A549 (cell line): ENCODE measurements at regions not wholly inside any gene's neighbourhood (a gene's known extent, or its start where the extent isn't known, plus 50 kb on each side); places are given as distances from the start of the nearest gene placed in this dataset.

Source experiments
- ATAC-seq, 2 experiments: fragments of 200-7000 bp in 1 of 2; fragments of >200 bp in 1 of 2; cut with Nextera tagmentation in 1 of 2; cut with Tn5 transposase in 1 of 2; 3 replicates each; pipeline versions ENCODE4 v1.8.0 to v1.9.1; 2018 to 2020; ENCODE audit warnings: mild to moderate bottlenecking in 1 of 2, moderate library complexity in 1 of 2
- CTCF ChIA-PET: fragments of 300-600 bp; sonication (Branson Sonifier 250); formaldehyde crosslinking; extraction: SDS; loops from one replicate; lab custom pipeline; 2021; ENCODE audit warnings: antibody characterized with exemption, inconsistent platforms; lab: Yijun Ruan, JAX
- POLR2A ChIA-PET: fragments of 350-600 bp; formaldehyde crosslinking; extraction: SDS; loops from one replicate; lab custom pipeline; 2021; ENCODE audit warnings: antibody characterized with exemption, inconsistent platforms; lab: Yijun Ruan, JAX
- DNase-seq, 2 experiments: peaks; one replicate each; pipeline versions ENCODE4 v3.0.0 to v3.0.0-alpha.2; 2011 to 2016; ENCODE audit warnings: low read depth in 1 of 2, low spot score in 1 of 2
- FAIRE-seq: peaks from 2 replicates; lab custom pipeline; 2011; peaks lifted over from hg19 to GRCh38; lab: Jason Lieb, UNC
- H3K27ac ChIP-seq, 2 experiments: fragments of >200 bp; sonication (Bioruptor Twin); formaldehyde crosslinking; 3 replicates each; pipeline ENCODE4 v1.5.1; 2016 to 2017
- H3K4me1 ChIP-seq: fragments of >200 bp; sonication (Bioruptor Twin); formaldehyde crosslinking; 3 replicates; pipeline ENCODE4 v1.6.1; 2016
- H3K4me2 ChIP-seq: fragments of >200 bp; sonication (Bioruptor Twin); formaldehyde crosslinking; 3 replicates; pipeline ENCODE4 v1.6.1; 2016
- H3K4me3 ChIP-seq: fragments of >200 bp; sonication (Bioruptor Twin); formaldehyde crosslinking; 3 replicates; pipeline ENCODE4 v1.5.1; 2016
- H3K9me3 ChIP-seq: fragments of >200 bp; sonication (Bioruptor Twin); formaldehyde crosslinking; 3 replicates; pipeline ENCODE4 v1.6.1; 2016
- CBX2 ChIP-seq: fragments of 200-600 bp; sonication (generic); IDR thresholded peaks from 2 replicates; pipeline ENCODE4 v1.6.1; 2016; ENCODE audit warnings: low read depth, mild to moderate bottlenecking, borderline replicate concordance
- CEBPB ChIP-seq, 2 experiments: fragments of >200 bp in 1 of 2; sonication (Bioruptor Twin) in 1 of 2; formaldehyde crosslinking in 1 of 2; IDR thresholded peaks; 2 replicates each; pipeline ENCODE4 v1.6.1; 2012 to 2016
- CHD2 ChIP-seq: fragments of 150-350 bp; IDR thresholded peaks from 2 replicates; pipeline ENCODE4 v1.6.1; 2014; ENCODE audit warnings: low read length; ENCODE audit not compliant: partially characterized antibody
- CHD4 ChIP-seq: fragments of 200-600 bp; sonication (generic); IDR thresholded peaks from 2 replicates; pipeline ENCODE4 v1.6.1; 2016; ENCODE audit warnings: antibody characterized with exemption, mild to moderate bottlenecking, borderline replicate concordance
- EP300 ChIP-seq, 2 experiments: fragments of >200 bp; sonication (Bioruptor Twin); formaldehyde crosslinking; IDR thresholded peaks; 2 replicates in 1 of 2; 3 replicates in 1 of 2; pipeline ENCODE4 v1.6.1; 2016 to 2017
- FOSL2 ChIP-seq, 2 experiments: fragments of 450-650 bp in 1 of 2; fragments of >200 bp in 1 of 2; sonication (Bioruptor Twin) in 1 of 2; formaldehyde crosslinking; IDR thresholded peaks; 2 replicates each; pipeline versions ENCODE4 v1.5.0 to v1.6.1; 2016 to 2020; ENCODE audit warnings: mild to moderate bottlenecking in 1 of 2, moderate library complexity in 1 of 2
- HDAC2 ChIP-seq: fragments of 200-600 bp; sonication (generic); IDR thresholded peaks from 2 replicates; pipeline ENCODE4 v1.6.1; 2016
- HEYL ChIP-seq: fragments of 250-450 bp; sonication (Bioruptor Pico); IDR thresholded peaks from 2 replicates; pipeline ENCODE4 v1.8.0; 2021; ENCODE audit warnings: mild to moderate bottlenecking, moderate library complexity
- HOXB5 ChIP-seq: fragments of 250-450 bp; sonication (Bioruptor Pico); IDR thresholded peaks from 2 replicates; pipeline ENCODE4 v1.5.0; 2020; ENCODE audit warnings: mild to moderate bottlenecking, moderate library complexity
- KDM1A ChIP-seq: fragments of 200-600 bp; sonication (generic); IDR thresholded peaks from 2 replicates; pipeline ENCODE4 v1.6.1; 2016; ENCODE audit warnings: low read depth, mild to moderate bottlenecking
- NPAS2 ChIP-seq: fragments of 250-450 bp; sonication (Bioruptor Pico); IDR thresholded peaks from 2 replicates; pipeline ENCODE4 v1.8.0; 2022; ENCODE audit warnings: mild to moderate bottlenecking, moderate library complexity, borderline replicate concordance
- NR3C1 ChIP-seq: fragments of >200 bp; sonication (Bioruptor Twin); formaldehyde crosslinking; IDR thresholded peaks from 3 replicates; pipeline ENCODE4 v1.6.1; 2017
- POLR2AphosphoS2 ChIP-seq: conservative IDR thresholded peaks from 2 replicates; pipeline ENCODE4 v1.6.1; 2012; ENCODE audit warnings: low read length, improper control_type of control experiment, inconsistent platforms
- RAD21 ChIP-seq, 2 experiments: fragments of >200 bp in 1 of 2; sonication (Bioruptor Twin) in 1 of 2; formaldehyde crosslinking in 1 of 2; IDR thresholded peaks in 1 of 2; conservative IDR thresholded peaks in 1 of 2; 2 replicates in 1 of 2; 3 replicates in 1 of 2; pipeline ENCODE4 v1.6.1; 2012 to 2018; ENCODE audit warnings: inconsistent platforms in 1 of 2
- RARB ChIP-seq: fragments of 250-450 bp; sonication (Bioruptor Pico); IDR thresholded peaks from 2 replicates; pipeline ENCODE4 v1.8.0; 2021; ENCODE audit warnings: mild to moderate bottlenecking, moderate library complexity
- RNF2 ChIP-seq: fragments of 200-600 bp; sonication (generic); IDR thresholded peaks from 2 replicates; pipeline ENCODE4 v1.6.1; 2016; ENCODE audit warnings: low read depth, mild to moderate bottlenecking, antibody characterized with exemption, moderate library complexity, borderline replicate concordance
- SREBF2 ChIP-seq: fragments of 450-650 bp; IDR thresholded peaks from 2 replicates; pipeline ENCODE4 v1.6.1; 2014; ENCODE audit warnings: mild to moderate bottlenecking, moderate library complexity
- TFCP2L1 ChIP-seq: fragments of 250-450 bp; sonication (Bioruptor Pico); IDR thresholded peaks from 2 replicates; pipeline ENCODE4 v1.5.0; 2021; ENCODE audit warnings: mild to moderate bottlenecking
- TP53 ChIP-seq: fragments of 250-450 bp; sonication (Bioruptor Pico); IDR thresholded peaks from 2 replicates; pipeline ENCODE4 v1.5.0; 2021; ENCODE audit warnings: mild to moderate bottlenecking, moderate library complexity
- WGBS: methylation state at CpG from one replicate; pipeline ENCODE4 v1.1.6; 2017; ENCODE audit errors: missing lambda C conversion rate; 5-methylcytosine and 5-hydroxymethylcytosine counted together
- TF ChIP-seq, protein P1 (sequence below): IDR thresholded peaks from 2 replicates; pipeline ENCODE4 v1.6.1; 2012; ENCODE audit warnings: low read depth, borderline replicate concordance
- TF ChIP-seq, protein P2 (sequence below): fragments of 250-450 bp; sonication (Bioruptor Pico); IDR thresholded peaks from 2 replicates; pipeline ENCODE4 v1.5.0; 2020; ENCODE audit warnings: low read depth, mild to moderate bottlenecking, moderate library complexity
- TF ChIP-seq, protein P3 (sequence below): fragments of 200-600 bp; sonication (generic); IDR thresholded peaks from 2 replicates; pipeline ENCODE4 v1.6.1; 2016; ENCODE audit warnings: antibody characterized with exemption, mild to moderate bottlenecking, moderate library complexity
- TF ChIP-seq, protein P4 (sequence below): IDR thresholded peaks from 2 replicates; pipeline ENCODE4 v1.6.1; 2012
- TF ChIP-seq, protein P5 (sequence below): fragments of >200 bp; sonication (Bioruptor Twin); formaldehyde crosslinking; IDR thresholded peaks from 2 replicates; pipeline ENCODE4 v1.6.1; 2016

DNA sequence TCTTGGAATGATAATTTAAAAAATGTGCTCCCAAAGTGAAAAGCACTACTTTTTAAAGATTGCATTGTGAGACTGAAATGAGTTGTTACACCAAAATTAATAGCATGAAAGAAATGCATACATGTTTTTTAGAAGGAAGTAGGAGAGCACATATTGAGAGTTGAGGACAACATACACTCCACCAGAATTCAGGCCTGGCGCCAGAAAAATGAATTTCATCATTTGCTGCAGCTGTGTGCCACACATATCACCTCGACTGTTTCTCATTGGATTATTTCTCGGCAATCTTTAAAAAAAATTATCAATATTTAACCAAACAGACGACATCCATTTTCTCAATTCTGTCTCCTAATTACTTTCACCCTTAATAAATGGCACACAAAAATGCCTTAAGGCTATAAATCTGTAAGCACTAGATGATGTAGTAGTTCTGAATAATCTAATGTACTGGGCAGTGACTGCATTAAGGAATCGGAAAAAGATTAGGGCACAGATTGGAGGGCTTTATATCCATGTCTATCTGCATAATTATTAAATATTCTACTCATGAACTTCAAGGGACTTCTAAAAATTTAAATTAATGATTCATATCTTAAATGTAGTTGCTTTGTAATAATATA, 590.4 kb downstream of the NXPH1 start (continued):
- TF ChIP-seq, protein P1, sequence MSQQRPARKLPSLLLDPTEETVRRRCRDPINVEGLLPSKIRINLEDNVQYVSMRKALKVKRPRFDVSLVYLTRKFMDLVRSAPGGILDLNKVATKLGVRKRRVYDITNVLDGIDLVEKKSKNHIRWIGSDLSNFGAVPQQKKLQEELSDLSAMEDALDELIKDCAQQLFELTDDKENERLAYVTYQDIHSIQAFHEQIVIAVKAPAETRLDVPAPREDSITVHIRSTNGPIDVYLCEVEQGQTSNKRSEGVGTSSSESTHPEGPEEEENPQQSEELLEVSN = no peak

DNA sequence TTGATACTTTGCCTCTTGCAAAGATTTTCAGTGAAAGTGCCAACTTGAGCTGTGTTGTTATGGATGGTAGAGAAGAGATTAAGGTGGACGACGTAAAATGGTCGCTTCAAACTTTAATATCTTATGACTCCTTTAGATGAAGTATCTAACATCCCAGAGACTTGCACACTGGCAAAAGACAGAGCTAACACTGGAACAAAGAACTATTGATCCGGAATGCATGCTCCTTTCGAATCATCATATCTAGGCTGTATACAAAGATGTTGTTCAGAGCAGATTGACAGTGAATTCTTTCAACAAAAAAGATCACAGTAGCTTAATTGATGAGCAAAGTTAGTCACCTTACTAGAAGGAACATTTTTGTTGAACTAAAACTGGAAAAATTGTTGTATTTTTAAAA, 592.7 kb downstream of the NXPH1 start:
- Histone ChIP-seq H3K27ac (no peak overlapping the region), H3K4me3 (no peak overlapping the region), H3K4me2 (no peak overlapping the region), H3K9me3 (no peaks in the 10 kb centered on the region), H3K4me1 (no peaks in the 10 kb centered on the region)
- WGBS = 25% methylated on average over 5 of the region's 5 CpGs
- FAIRE-seq (no peak), ATAC-seq (no peak), DNase-seq (no peak)
- ChIA-PET POLR2A (no interaction called here), CTCF (no interaction called here)
- TF ChIP-seq HOXB5 (CRISPR knock-in tag) (no peak), HEYL (no peak), POLR2AphosphoS2 (no peak), KDM1A (no peak), CHD4 (no peak), CEBPB (IDR thresholded peaks at IDR 0.05) (no peak), TFCP2L1 (CRISPR knock-in tag) (no peak), EP300 (IDR thresholded peaks at IDR 0.05) (no peak), NPAS2 (CRISPR knock-in tag) (no peak), FOSL2 (IDR thresholded peaks at IDR 0.05) (no peak), FOSL2 (CRISPR knock-in tag; IDR thresholded peaks at IDR 0.05) (no peak), RAD21 (conservative IDR thresholded peaks at IDR 0.05 in 1 of 2, IDR thresholded peaks at IDR 0.05 in 1 of 2) (no peak)
- TF ChIP-seq, protein P1 = no peak
- TF ChIP-seq, protein P2, sequence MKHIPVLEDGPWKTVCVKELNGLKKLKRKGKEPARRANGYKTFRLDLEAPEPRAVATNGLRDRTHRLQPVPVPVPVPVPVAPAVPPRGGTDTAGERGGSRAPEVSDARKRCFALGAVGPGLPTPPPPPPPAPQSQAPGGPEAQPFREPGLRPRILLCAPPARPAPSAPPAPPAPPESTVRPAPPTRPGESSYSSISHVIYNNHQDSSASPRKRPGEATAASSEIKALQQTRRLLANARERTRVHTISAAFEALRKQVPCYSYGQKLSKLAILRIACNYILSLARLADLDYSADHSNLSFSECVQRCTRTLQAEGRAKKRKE (CRISPR knock-in tag) = no peak

DNA sequence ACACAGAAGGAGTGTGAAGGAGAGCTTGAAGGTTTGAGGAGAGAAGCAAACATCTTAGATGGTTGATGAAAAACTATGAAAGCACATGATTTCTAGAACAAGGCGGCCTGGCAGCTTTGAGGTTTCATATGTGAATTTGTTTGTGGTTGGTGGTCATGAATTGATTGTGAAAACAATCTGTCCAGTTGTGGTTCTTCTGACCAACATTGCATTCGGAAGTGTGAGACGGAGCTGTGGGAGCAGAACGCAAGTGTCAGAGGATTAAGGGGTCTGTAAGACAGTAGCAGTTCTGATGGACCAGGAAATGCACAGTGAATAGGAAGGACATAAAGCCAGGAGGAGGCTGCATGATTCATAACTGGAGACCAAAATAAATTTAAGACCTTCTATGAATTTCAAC, 594.6 kb downstream of the NXPH1 start:
- no peak overlapping the region for H3K4me2 ChIP-seq
- CTCF ChIA-PET = no interaction called here
- no peaks in the 10 kb centered on the region for H3K4me1 ChIP-seq
- 3% methylated on average over 4 of the region's 4 CpGs for WGBS
- H3K9me3 ChIP-seq = no peaks in the 10 kb centered on the region
- FAIRE-seq = no peak
- no peak overlapping the region for H3K27ac ChIP-seq
- no peak for ATAC-seq
- POLR2A ChIA-PET = no interaction called here
- DNase-seq = no peak
- H3K4me3 ChIP-seq = no peak overlapping the region
- TF ChIP-seq NPAS2 (CRISPR knock-in tag) (no peak), TP53 (CRISPR knock-in tag) (no peak), SREBF2 (no peak), CBX2 (no peak), NR3C1 (no peak), RARB (CRISPR knock-in tag) (no peak), EP300 (IDR thresholded peaks at IDR 0.05) (no peak), HDAC2 (no peak), POLR2AphosphoS2 (no peak), CHD2 (no peak), HOXB5 (CRISPR knock-in tag) (no peak), RAD21 (conservative IDR thresholded peaks at IDR 0.05 in 1 of 2, IDR thresholded peaks at IDR 0.05 in 1 of 2) (no peak), RNF2 (no peak)
- TF ChIP-seq, protein P3, sequence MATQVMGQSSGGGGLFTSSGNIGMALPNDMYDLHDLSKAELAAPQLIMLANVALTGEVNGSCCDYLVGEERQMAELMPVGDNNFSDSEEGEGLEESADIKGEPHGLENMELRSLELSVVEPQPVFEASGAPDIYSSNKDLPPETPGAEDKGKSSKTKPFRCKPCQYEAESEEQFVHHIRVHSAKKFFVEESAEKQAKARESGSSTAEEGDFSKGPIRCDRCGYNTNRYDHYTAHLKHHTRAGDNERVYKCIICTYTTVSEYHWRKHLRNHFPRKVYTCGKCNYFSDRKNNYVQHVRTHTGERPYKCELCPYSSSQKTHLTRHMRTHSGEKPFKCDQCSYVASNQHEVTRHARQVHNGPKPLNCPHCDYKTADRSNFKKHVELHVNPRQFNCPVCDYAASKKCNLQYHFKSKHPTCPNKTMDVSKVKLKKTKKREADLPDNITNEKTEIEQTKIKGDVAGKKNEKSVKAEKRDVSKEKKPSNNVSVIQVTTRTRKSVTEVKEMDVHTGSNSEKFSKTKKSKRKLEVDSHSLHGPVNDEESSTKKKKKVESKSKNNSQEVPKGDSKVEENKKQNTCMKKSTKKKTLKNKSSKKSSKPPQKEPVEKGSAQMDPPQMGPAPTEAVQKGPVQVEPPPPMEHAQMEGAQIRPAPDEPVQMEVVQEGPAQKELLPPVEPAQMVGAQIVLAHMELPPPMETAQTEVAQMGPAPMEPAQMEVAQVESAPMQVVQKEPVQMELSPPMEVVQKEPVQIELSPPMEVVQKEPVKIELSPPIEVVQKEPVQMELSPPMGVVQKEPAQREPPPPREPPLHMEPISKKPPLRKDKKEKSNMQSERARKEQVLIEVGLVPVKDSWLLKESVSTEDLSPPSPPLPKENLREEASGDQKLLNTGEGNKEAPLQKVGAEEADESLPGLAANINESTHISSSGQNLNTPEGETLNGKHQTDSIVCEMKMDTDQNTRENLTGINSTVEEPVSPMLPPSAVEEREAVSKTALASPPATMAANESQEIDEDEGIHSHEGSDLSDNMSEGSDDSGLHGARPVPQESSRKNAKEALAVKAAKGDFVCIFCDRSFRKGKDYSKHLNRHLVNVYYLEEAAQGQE = no peak
- TF ChIP-seq, protein P4, sequence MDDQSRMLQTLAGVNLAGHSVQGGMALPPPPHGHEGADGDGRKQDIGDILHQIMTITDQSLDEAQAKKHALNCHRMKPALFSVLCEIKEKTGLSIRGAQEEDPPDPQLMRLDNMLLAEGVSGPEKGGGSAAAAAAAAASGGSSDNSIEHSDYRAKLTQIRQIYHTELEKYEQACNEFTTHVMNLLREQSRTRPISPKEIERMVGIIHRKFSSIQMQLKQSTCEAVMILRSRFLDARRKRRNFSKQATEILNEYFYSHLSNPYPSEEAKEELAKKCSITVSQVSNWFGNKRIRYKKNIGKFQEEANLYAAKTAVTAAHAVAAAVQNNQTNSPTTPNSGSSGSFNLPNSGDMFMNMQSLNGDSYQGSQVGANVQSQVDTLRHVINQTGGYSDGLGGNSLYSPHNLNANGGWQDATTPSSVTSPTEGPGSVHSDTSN = no peak
- TF ChIP-seq, protein P5, sequence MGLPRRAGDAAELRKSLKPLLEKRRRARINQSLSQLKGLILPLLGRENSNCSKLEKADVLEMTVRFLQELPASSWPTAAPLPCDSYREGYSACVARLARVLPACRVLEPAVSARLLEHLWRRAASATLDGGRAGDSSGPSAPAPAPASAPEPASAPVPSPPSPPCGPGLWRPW = no peak
- TF ChIP-seq, protein P1 = no peak
